ENCODE measurements at regions not wholly inside any gene's neighbourhood (a gene's known extent, or its start where the extent isn't known, plus 50 kb on each side); places are given as distances from the start of the nearest gene placed in this dataset.

DNA sequence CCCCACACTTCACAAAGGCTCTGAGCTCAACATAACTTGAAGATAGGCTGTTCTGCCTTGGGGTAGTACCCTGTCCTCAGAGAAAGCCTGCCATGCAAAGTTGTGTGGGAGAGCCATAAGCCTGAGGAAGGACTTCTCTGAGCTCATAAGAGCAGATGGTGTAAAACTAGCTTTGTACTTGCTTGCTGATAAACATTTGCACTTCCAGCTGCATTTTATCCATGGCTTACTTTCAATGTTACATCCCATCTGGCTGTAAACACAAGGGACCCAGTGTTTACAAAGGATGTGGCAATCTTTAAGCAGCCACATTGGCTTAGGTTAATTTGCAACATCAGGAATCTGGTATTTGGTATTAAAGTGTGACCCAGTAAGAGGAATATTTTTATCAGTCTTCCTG, 258.1 kb downstream of the IPO8 start:
- no peak for DNase-seq

DNA sequence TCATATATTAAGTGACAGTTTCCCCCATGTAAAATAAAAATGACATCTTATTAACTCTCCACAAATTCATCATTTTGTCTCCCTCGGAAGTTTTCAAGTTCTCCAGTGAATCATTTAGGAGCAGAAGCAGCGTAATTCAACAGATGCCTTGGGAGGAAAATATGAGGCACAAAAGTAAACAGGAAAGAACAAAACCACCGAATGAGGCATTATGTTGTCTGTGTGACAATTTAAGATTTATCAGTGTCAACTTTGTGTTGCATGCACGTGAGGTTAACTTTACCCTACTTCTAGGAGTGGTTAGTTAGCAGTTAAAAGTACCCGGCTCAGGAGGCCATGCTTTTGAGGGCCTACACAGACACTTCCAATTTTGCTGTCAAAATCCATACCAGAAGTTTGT, 258.6 kb downstream of the IPO8 start:
- DNase-seq = no peak

DNA sequence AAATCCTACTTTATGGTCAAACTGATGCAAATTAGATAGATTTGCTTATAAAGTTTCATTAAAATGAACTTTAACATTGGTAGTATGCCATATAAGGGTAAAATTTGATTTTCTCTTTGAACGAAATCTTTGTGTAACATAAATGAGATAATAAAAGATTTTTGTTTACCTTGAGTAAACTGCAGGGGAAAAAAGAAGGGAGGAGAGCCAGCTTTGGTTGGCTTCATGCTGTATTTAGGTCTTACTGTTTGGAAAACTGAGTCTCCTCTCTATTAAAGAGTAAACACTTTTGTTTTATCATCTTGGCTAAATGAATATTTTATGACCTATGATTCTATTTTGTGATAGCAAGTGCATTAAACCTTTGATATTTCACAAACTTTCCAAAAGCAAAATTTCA, 267.6 kb downstream of the IPO8 start:
- DNase-seq = no peak

DNA sequence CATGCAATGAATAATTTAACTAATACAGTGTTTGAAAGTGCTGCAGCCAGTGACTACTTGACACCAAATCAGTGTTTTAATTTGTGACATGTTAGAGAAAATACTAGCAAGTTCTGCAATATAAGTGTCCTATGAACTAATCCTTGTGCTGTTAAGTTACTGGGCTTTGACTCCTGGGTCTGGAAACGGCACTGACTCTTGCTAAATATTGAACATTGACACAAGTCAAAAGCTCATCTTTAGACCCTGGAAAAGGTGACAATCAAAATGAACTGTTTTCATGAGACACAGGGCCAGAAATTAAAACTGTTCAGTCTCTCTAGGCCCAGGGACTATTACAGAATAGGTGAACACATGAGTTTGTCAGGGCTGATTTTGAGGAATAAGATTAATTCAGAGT, 268.1 kb downstream of the IPO8 start:
- no peak for DNase-seq

DNA sequence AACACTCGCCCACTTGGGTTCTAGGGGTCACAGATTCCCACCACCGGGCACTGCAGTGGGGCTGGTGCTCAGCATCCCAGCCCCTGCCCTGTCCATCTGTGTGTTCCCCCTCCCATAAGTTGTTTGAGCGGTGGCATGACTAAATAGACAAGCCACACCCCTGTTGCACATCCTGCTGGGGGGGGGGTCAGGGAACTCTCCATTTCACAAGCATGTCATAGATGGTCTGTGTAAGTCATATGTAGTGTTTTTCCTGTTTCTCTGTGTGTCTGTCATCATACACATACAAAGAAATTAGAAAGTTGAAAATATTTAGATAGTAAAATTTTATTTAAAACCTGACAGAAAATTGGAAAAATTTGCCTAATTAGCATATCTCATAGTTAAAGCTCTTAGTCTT, 270.2 kb downstream of the IPO8 start:
- DNase-seq = no peak

DNA sequence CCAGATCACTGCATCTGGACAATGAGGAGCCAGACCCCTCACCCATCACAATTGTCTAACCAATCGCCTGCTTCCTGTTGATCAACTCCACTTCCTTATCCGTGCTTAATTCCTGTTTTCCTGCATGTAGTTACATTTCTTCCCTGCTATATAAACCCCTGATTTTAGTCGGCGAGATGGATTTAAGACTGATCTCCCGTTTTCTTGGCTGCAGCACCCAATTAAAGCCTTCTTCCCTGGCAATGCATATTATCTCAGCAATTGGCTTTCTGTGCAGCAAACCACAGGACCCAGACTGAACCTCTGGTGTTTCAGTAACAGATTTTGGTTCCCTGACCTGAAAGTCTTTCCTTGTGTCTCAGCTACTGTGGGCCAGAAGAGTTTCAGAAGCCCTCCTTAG, 272.3 kb downstream of the IPO8 start:
- no peak for DNase-seq

DNA sequence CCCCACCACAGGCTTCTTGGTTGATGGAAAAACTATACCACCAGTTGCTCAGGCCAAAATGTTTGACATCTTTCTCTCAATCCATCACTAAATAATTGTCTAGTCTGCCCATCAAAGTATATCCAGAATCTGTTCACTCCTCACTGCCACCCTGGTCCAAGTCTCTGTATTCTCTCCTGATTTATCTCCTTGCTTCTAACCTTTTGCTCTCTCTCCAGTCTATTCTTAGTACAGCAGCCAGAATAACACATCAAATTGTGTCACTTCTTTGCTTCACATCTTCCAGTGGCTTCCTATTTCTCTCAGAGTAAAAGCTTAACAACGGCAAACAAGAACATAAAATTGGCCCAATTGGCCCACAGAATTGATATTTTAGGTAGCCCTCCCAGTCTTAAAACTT, 272.8 kb downstream of the IPO8 start:
- DNase-seq = no peak

DNA sequence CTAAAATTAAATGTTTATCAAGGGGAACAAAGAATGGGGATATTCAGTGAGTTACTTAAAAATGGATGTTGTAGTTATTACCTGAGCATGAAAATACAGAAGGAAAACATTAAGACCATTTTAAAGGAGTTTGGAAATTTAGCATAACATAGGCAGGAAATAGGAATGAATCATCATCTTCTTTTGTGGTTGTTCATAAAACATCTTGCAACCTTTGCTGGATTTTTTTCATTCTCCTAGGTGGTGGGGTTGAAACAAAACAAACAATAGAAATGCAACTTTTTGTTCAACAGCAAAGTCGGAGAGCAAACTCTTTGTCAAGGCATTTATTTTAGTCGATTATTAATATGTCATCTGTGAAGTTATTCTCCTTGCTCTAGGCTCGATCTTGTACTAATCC, 275.1 kb downstream of the IPO8 start:
- DNase-seq = no peak

DNA sequence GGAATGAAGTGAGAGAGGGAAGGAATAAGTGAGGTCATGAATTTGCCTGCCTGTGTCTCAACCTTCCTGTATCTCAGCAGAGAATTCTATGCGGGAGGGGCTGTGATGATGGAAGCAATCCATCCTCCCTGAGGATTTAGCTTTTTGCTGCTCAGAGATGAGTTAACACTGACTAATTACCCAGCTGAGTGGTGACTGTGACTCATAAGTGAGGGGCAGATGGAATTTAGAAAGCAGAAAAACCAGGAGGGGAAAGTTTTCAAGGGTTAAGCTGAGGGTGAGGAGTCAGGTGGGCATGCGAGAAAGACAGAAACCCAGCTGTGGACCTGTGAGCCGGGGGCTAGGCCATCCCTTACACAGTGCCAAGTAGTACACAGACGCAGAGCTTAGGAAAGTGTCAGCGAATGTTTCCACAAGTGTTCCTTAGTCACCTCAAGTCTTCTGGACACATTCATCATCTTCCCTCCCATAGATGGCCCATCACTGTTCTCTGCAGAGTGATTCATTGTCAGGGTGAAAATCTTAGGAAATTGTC, 277.9 kb downstream of the IPO8 start:
- DNase-seq = no peak

DNA sequence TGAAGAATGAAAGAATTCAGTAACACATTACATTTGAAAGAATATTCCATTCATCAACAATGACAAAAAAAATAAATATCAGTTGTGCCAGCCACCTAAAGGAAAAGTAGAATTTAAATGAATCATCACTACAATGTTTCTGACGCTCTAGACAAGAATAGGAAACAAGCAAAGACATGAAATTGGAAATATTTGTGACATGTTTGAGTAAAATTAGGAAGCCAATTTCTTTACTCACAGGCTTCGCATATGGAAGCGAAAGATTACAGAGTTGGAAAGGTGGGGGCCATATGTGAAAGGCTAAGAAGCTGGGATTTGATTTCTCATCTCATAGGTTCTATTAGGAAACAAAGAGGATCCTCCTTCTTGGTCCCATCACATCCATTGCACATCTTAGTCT, 279.0 kb downstream of the IPO8 start:
- no peak for DNase-seq

DNA sequence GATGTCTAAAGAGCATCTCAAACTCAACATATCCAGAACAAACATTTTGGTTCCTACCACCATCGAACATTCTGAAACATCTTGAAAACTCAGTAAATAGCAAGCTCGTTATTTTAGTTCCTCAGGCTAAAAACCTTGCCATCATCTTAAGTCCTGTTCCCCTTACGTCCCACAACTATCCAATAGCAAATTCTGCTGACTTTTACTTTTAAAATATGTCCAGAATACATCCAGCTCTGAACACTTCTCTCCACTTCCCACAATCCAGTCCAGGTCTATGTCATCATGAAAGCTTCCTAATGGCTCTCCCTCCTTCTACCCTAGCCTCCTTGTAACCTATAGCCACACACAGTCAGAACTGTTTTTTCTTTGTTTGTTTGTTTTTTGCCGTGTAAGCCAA, 279.9 kb downstream of the IPO8 start:
- DNase-seq = no peak

DNA sequence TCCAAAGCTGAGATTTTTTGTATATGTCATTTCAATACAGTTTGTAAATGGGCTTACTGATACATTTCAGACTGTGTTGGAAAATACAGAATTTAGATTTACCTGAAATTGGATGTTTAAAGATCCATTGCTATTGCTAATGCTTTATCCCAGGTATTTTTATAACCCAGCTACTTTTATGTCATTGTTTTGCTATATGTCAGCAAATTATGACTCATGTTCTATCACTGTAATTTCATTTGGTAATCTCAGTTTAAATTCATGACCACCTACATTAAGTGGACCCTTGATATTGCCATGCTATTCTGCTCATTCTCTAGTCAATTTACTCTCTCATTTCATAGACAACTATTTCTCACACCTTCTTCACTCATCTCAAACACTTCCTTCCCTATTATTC, 281.2 kb downstream of the IPO8 start:
- DNase-seq = no peak

DNA sequence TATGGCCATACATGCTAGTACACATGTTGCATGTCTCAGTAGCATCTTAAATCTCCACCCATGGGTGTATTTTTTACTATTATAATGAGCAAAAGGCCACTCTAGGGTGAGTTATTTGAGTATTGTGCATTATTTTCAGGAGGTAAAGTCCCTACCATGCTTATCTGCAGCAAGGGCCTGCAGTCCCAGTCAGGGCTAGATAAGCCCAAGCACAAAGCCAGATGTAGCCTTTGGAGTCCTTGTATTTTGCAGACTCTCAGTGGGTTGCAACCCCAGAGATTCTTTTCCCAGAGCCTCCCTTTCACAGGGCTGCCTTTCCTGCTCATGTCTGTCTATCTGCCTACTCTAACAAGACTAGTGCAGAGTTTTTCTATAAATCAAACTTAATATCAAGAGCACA, 295.3 kb downstream of the IPO8 start:
- DNase-seq = no peak

DNA sequence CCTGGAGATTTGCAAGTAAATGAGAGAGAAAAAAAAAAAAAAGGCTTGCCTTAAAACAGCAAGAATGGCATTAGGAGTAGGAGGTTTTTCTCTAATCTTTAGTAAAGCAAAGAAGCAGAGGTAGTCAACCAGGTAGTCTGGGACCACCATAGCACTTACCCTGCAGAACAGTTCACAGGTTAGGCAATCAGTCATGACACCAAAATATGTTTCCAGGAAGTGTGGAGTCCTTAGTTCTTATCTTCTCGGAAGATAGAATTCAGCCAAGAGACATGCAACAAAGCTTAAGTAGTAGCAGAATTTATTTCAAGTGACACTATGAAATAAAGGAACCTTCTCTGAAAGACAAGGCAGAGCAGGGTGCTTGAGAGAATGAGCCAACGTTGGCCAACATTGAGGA, 295.8 kb downstream of the IPO8 start:
- no peak for DNase-seq

DNA sequence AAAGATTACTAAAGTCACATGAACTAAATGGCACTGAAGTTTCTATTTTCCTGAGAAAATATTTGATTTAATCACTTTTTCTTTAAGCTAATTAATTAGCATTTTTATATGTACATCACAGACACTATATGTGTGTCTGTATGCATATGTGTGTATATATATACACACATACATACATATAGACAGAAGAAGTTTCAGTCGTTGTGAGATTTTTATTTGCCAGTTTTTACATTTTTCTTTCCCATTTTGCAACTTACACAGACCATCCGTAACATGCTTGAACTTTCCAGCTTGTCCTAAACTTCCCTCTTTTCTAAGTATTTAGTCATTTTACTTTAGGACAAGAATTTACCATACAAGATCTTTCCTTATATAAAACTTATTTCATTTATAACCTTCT, 299.1 kb downstream of the IPO8 start:
- DNase-seq = no peak

DNA sequence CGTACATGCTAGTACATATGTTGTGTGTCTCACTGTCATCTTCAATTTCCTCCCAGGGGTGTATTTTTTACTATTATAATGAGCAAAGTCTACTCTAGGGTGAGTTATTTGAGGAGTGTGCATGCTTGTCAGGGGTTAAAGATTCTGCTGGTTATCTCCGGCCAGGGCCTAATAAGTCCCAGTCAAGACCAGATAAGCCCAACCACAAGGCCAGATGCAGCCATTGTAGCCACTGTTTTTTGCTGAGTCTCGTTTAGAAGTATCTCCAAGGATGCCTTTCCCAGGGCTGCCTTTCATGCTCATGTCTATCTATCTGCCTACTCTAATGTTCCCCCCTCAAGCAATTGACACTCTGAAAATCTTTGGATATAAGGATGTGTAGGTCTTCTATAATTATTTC, 300.5 kb downstream of the IPO8 start:
- DNase-seq = no peak

DNA sequence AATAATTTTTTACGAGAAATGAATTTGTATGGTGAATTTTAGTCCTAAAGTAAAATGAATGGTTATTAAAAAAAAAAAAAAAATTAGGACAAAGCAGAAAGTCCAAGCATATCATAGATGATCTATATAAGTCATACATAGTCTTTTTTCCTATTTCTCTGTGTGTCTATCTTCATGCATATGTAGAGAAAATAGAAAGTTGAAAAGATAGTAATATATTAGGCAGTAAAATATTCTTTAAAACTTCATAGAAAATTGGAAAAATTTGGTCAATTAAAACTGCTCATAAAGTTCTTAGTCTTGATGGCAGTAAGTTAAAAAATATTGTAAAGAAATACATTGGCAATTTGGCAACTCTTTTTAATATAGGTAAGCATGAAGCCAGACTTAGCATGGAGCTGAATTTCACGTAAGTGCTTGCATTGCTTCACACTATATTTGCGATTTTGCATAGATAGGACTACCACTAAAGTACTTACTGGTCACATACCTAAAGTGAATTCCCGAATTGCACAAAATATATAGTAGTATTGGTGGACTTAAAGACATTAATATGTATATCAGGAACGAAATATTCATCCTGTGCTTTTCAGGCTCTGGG, 303.8 kb downstream of the IPO8 start:
- no peak for DNase-seq

DNA sequence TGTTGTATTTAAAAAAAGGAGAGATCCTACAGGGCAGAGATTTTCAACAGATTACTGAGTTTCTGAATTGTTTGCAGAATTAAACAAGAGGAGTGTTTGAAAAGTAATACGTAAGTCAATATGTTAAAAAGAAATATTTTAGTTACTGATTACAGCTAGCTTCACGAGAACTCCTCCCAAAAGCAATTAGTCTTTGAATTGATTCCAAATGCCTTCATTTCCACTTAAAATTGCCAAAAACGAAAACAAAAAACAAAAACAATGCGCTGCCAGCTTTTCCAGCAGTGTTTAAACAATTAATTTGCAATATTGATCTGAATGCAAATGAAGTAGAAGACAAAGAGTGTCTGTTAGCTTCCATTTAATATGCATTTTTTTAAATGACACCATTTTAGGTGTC, 310.0 kb downstream of the IPO8 start:
- no peak for DNase-seq

DNA sequence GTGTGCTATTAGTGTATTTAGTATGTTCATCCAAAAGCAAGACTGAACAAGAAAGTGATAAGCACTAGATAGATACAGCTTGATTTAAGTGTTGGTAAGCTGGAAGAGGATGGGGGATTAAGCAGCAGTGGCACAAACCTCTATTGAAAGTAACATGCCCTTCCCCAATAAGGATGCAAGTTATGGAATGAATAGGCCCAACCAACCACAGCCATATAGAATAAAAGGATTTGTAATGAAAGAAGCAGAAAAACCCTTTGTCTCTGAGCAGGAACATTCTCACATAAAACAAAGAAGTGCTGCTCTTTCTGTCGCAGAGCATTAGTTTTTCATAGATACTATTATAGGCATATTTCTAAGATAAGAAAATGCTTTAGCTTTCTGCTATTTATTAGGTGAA, 310.7 kb downstream of the IPO8 start:
- no peak for DNase-seq

DNA sequence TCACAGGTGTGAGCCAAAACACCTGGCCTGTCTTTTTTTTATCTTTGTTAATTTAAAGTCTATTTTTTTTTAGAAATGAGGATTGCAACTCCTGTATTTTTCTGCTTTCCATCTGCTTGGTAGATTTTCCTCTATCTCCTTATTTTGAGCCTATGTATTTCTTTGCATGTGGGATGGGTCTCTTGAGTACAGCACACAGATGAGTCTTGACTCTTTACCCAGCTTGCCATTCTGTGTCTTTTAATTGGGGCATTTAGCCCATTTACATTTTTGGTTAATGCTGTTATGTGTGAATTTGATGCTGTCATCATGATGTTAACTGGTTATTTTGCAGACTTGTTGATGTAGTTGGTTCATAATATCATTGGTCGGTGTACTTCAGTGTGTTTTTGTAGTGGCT, 317.4 kb downstream of the IPO8 start:
- no peak for DNase-seq

DNA sequence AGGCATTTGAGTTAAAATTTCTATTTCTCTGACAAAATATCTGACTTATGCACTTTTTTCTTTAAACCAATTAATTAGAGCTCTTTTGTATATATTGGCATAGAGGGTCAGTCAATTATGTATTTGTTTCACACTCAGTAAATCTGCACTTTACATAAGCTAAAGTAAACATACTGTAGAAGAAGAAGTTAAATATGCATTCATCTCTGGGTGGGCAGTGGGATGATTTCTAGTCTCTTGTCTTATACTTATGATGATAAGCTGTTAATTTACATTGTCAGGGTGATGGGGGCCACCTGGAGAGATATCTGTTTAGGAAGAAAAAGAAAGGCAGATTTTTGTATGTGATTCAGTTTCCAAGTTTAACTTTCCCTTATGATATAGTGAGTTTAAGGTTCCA, 330.8 kb downstream of the IPO8 start:
- no peak for DNase-seq

DNA sequence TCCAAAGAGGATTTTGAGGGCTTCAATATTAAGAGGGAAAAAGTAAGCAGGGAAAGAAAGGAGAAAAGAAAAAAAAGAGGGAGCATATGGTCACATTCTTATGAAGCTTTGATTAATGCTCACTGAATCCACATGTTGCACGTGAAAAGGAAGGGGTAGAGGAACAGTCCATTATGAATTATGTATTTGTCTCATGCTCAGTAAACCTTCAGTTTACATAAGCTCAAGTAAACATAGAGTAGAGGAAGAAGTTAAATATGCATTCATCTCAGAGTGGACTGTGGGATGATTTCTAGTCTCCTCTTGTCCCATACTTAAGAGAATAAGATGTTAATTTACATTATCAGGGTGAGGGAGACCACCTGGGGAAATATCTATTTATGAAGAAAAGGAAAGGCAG, 334.5 kb downstream of the IPO8 start:
- no peak for DNase-seq

DNA sequence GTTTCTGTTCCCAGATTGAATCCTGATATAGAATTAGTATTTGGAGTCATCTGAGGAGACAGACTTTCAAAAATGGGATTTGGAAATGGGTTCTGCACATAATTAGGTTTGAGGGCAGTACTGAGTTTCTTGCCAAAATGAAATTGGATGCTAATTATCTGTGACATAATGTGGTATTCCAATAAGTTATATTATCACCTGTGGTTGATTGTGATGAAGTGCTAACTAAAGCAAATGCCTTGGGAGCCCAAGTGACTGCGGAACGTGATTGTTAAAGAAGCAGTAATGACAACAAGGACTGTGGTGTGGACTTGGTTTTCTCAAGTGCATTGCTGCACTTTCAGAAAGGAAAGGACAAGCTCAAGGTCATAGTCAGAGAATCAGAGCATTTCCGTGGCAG, 337.0 kb downstream of the IPO8 start:
- DNase-seq = no peak

DNA sequence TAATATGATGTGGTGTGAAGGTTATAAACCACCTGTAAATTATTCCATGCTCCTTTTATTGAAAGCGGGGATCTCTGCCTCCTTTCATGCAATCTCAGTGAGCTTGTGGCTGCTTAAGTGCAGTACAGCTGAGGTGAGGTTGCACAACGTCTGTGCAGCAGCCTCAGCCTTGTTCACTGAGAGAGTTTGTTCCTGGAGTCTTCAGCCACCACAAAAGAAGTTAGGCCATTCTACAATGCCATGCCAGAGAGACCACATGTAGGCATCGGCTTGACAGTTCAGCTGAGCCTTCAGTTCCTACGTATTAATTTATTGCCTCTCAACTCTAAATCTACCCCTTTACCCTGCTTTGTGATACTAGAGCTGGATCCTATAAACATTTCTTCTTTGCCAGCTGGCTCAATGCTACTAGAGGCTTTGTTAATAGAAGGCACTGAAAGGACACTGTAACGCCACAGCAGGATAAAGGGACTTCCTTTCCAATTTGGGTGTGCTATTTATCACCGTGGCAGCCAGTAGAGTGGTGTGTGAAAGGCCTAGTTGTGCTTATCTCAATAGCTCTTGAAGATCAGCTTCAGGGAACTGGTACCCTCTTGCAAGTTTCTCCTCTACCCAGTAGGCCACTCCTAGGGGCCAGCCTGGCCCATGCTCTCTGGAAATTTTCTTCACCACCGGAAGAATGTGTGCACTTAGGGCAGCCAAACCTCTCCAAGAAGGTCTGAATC, 337.7 kb downstream of the IPO8 start:
- no peak for DNase-seq
